HepG2 (cell line): ENCODE measurements at regions not wholly inside any gene's neighbourhood (a gene's known extent, or its start where the extent isn't known, plus 50 kb on each side); places are given as distances from the start of the nearest gene placed in this dataset.

ENCODE experiments used
- CREM ChIP-seq, 2 experiments: sonication (generic) in 1 of 2; formaldehyde crosslinking in 1 of 2; IDR thresholded peaks; 2 replicates each; pipeline versions ENCODE4 v1.4.0 to v1.6.1; 2016 to 2020; ENCODE audit warnings: antibody characterized with exemption in 1 of 2, mild to moderate bottlenecking in 1 of 2, missing genetic modification reagents in 1 of 2
- CTCF ChIP-seq: sonication (generic); formaldehyde crosslinking; IDR thresholded peaks from 2 replicates; pipeline ENCODE4 v1.5.0; 2020; ENCODE audit warnings: mild to moderate bottlenecking, missing genetic modification reagents, moderate library complexity
- EZH2 ChIP-seq: conservative IDR thresholded peaks from 2 replicates; pipeline ENCODE4 v1.6.1; 2012; ENCODE audit warnings: mild to moderate bottlenecking, low read depth, low read length, moderate library complexity
- HDAC2 ChIP-seq: sonication (generic); formaldehyde crosslinking; IDR thresholded peaks from 2 replicates; pipeline ENCODE4 v1.4.0; 2020; ENCODE audit warnings: missing genetic modification reagents
- HOXA5 ChIP-seq: sonication (generic); formaldehyde crosslinking; IDR thresholded peaks from 2 replicates; pipeline ENCODE4 v1.4.0; 2020; ENCODE audit warnings: missing genetic modification reagents
- JUND ChIP-seq: sonication (generic); formaldehyde crosslinking; IDR thresholded peaks from 2 replicates; pipeline ENCODE4 v1.8.0; 2022; ENCODE audit warnings: mild to moderate bottlenecking, missing genetic modification reagents
- POLR2A ChIP-seq, 2 experiments: IDR thresholded peaks; 2 replicates each; pipeline ENCODE4 v1.6.1; 2011; ENCODE audit warnings: low read depth in 2 of 2, low read length in 2 of 2, mild to moderate bottlenecking in 1 of 2, moderate library complexity in 1 of 2; ENCODE audit not compliant: insufficient read depth in 1 of 2

GRCh38 chr6:19668710-19669109 is 168.5 kb upstream of the ID4 start:
- TF ChIP-seq EZH2 (no peak), CREM (IDR thresholded peaks at IDR 0.05) (no peak), CREM (CRISPR knock-in tag; IDR thresholded peaks at IDR 0.05) (no peak), CTCF (CRISPR knock-in tag) (no peak), HOXA5 (CRISPR knock-in tag) (no peak), POLR2A (IDR thresholded peaks at IDR 0.05; ENCODE audit: insufficient read depth in 1 of 2, low read depth in 2 of 2, low read length in 2 of 2) (no peak), HDAC2 (CRISPR knock-in tag) (no peak), JUND (no peak)
